HCT116 (cell line): ENCODE measurements at regions not wholly inside any gene's neighbourhood (a gene's known extent, or its start where the extent isn't known, plus 50 kb on each side); places are given as distances from the start of the nearest gene placed in this dataset.

Experiments used
- ATF3 ChIP-seq: IDR thresholded peaks from 2 replicates; pipeline ENCODE4 v1.6.1; 2012
- CTCF ChIP-seq, 3 experiments: fragments of 200-600 bp in 1 of 3; sonication (generic) in 1 of 3; IDR thresholded peaks in 2 of 3; conservative IDR thresholded peaks in 1 of 3; 2 replicates each; pipeline ENCODE4 v1.5.1; 2012 to 2017; ENCODE audit warnings: low read depth in 2 of 3, low read length in 2 of 3, antibody characterized with exemption in 1 of 3, borderline replicate concordance in 1 of 3, control low read depth in 1 of 3, mild to moderate bottlenecking in 1 of 3, mixed read lengths in 1 of 3, mixed run types in 1 of 3, moderate library complexity in 1 of 3; ENCODE audit not compliant: insufficient read depth in 1 of 3
- EGR1 ChIP-seq: IDR thresholded peaks from 2 replicates; pipeline ENCODE4 v1.6.1; 2012; ENCODE audit warnings: low read depth
- EZH2phosphoT487 ChIP-seq: fragments of 200-600 bp; IDR thresholded peaks from 2 replicates; pipeline ENCODE4 v1.6.1; 2018; ENCODE audit warnings: antibody characterized with exemption, borderline replicate concordance
- FOSL1 ChIP-seq: IDR thresholded peaks from 2 replicates; pipeline ENCODE4 v1.6.1; 2012; ENCODE audit warnings: low read depth
- MAX ChIP-seq: IDR thresholded peaks from 2 replicates; pipeline ENCODE4 v1.6.1; 2012
- POLR2A ChIP-seq: IDR thresholded peaks from 2 replicates; pipeline ENCODE4 v1.7.0; 2011; ENCODE audit warnings: borderline replicate concordance; ENCODE audit not compliant: insufficient read depth, insufficient read length; ENCODE audit errors: extremely low read depth
- POLR2AphosphoS5 ChIP-seq: IDR thresholded peaks from 2 replicates; pipeline ENCODE4 v1.6.1; 2011; ENCODE audit warnings: mild to moderate bottlenecking, low read depth, low read length, moderate library complexity
- REST ChIP-seq: IDR thresholded peaks from 2 replicates; pipeline ENCODE4 v1.6.1; 2012; ENCODE audit warnings: low read depth
- SP1 ChIP-seq: IDR thresholded peaks from 2 replicates; pipeline ENCODE4 v1.6.1; 2012; ENCODE audit warnings: low read depth
- ZFX ChIP-seq: fragments of 450-650 bp; IDR thresholded peaks from 2 replicates; pipeline ENCODE4 v1.6.1; 2017
- ZNF274 ChIP-seq: fragments of 200-500 bp; sonication (Bioruptor generic); IDR thresholded peaks from 2 replicates; pipeline ENCODE4 v1.6.1; 2014; ENCODE audit warnings: mild to moderate bottlenecking, low read depth, low read length, inconsistent platforms

GRCh38 chr12:127813147-127813546, 453.8 kb upstream of the TMEM132C start:
- TF ChIP-seq POLR2A (no peak), CTCF (IDR thresholded peaks at IDR 0.05 in 2 of 3, conservative IDR thresholded peaks at IDR 0.05 in 1 of 3; ENCODE audit: borderline replicate concordance in 1 of 3, insufficient read depth in 1 of 3, low read depth in 2 of 3, low read length in 2 of 3) (no peak), EGR1 (no peak), ZNF274 (no peak), EZH2phosphoT487 (no peak), REST (no peak), MAX (no peak), FOSL1 (no peak), ATF3 (no peak), POLR2AphosphoS5 (no peak), SP1 (no peak), ZFX (no peak)
